Esophagus muscularis mucosa (tissue), 3 donors: ENCODE measurements at regions not wholly inside any gene's neighbourhood (a gene's known extent, or its start where the extent isn't known, plus 50 kb on each side); places are given as distances from the start of the nearest gene placed in this dataset.
A peak's percentile ranks its signal among the peaks of the same experiment; 100 is the strongest.

Source experiments
- CTCF ChIP-seq, 3 experiments: fragments of 200-600 bp in 2 of 3; fragments of 450-650 bp in 1 of 3; sonication (generic) in 2 of 3; IDR thresholded peaks; one replicate each; pipeline ENCODE4 v1.5.1; 2017 to 2019; ENCODE audit warnings: antibody characterized with exemption in 3 of 3, mild to moderate bottlenecking in 2 of 3, moderate library complexity in 1 of 3
- POLR2AphosphoS5 ChIP-seq, 2 donors: sonication (generic); formaldehyde crosslinking; IDR thresholded peaks; one replicate each; pipeline ENCODE4 v1.6.1; 2017; ENCODE audit warnings: antibody characterized with exemption in 2 of 2

- TF ChIP-seq CTCF (IDR thresholded peaks at IDR 0.05) = no peak
- peak; percentile 5 to 45 for TF ChIP-seq POLR2AphosphoS5 (IDR thresholded peaks at IDR 0.05)
These were observed 1125.0 kb downstream of the BRD1 start for GRCh38 chr22:48702573-48703264.
